ENCODE measurements at regions not wholly inside any gene's neighbourhood (a gene's known extent, or its start where the extent isn't known, plus 50 kb on each side); places are given as distances from the start of the nearest gene placed in this dataset.

DNA sequence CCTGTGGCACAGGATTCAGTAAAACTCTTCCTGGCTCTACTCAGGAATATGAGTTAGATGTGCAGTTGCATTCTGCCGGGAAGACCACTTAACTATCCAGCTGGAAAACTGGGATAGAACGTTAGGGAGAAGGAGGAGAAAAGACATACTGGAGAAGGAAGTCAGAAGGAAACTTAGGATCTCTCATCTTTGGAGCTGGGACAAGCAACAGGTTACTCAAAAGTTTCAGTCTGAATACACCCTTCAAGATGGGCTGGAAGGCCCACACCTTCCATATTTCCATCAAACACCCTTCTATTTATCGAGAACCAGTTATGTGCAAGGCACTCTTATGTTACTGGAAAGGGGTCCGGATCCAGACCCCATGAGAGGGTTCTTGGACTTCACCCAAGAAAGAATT is 440.4 kb upstream of the NRP1 start:
- no peak for DNase-seq (ENCODE audit: low read depth, low spot score)
- no peaks in the 10 kb centered on the region for H3K4me1 ChIP-seq (ENCODE audit: control insufficient read depth, extremely low read depth, insufficient read depth, low read length)
- FAIRE-seq, result no peak
- no peak overlapping the region for H3K4me2 ChIP-seq (ENCODE audit: control insufficient read depth, extremely low read depth, insufficient read depth, low read depth, low read length)
- TF ChIP-seq, protein P1, sequence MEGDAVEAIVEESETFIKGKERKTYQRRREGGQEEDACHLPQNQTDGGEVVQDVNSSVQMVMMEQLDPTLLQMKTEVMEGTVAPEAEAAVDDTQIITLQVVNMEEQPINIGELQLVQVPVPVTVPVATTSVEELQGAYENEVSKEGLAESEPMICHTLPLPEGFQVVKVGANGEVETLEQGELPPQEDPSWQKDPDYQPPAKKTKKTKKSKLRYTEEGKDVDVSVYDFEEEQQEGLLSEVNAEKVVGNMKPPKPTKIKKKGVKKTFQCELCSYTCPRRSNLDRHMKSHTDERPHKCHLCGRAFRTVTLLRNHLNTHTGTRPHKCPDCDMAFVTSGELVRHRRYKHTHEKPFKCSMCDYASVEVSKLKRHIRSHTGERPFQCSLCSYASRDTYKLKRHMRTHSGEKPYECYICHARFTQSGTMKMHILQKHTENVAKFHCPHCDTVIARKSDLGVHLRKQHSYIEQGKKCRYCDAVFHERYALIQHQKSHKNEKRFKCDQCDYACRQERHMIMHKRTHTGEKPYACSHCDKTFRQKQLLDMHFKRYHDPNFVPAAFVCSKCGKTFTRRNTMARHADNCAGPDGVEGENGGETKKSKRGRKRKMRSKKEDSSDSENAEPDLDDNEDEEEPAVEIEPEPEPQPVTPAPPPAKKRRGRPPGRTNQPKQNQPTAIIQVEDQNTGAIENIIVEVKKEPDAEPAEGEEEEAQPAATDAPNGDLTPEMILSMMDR (optimal IDR thresholded peaks at IDR 0.05 in 1 of 3, IDR thresholded peaks at IDR 0.05 in 1 of 3, conservative IDR thresholded peaks at IDR 0.05 in 1 of 3; ENCODE audit: extremely low read depth in 1 of 3, insufficient read depth in 2 of 3, low read length in 3 of 3), result no peak
- TF ChIP-seq EZH2 (IDR thresholded peaks at IDR 0.05; ENCODE audit: low read length), result no peak
- H3K4me3 ChIP-seq (ENCODE audit: control insufficient read depth in 2 of 3, extremely low read depth in 1 of 3, insufficient read depth in 2 of 3, low read depth in 1 of 3, low read length in 3 of 3), result no peak overlapping the region
- no peaks in the 10 kb centered on the region for H3K9me1 ChIP-seq (ENCODE audit: control insufficient read depth, extremely low read depth, insufficient read depth, low read length)
- no peak overlapping the region for H3K27ac ChIP-seq (ENCODE audit: control insufficient read depth, insufficient read depth, low read length)
- H2AFZ ChIP-seq (ENCODE audit: control insufficient read depth, low read length), result no peak overlapping the region
- H3K9ac ChIP-seq (ENCODE audit: control insufficient read depth, extremely low read depth, insufficient read depth, low read length), result no peak overlapping the region
- no peaks in the 10 kb centered on the region for H3K27me3 ChIP-seq (ENCODE audit: control insufficient read depth, extremely low read depth, insufficient read depth, low read length)
- dilution Hi-C loops (cut with MboI; ENCODE audit: extremely low pct_ligation_motif_present, low sequenced_read_pairs), result no loop called here
- no peaks in the 10 kb centered on the region for H4K20me1 ChIP-seq (ENCODE audit: control insufficient read depth, extremely low read depth, insufficient read depth, low read length)
- H3K79me2 ChIP-seq (ENCODE audit: control insufficient read depth, insufficient read depth, low read length), result no peaks in the 10 kb centered on the region
- H3K9me3 ChIP-seq (ENCODE audit: control insufficient read depth, low read depth, low read length), result no peaks in the 10 kb centered on the region
- H3K36me3 ChIP-seq (ENCODE audit: control insufficient read depth in 2 of 2, extremely low read depth in 1 of 2, insufficient read depth in 2 of 2, low read length in 2 of 2), result no peaks in the 10 kb centered on the region

DNA sequence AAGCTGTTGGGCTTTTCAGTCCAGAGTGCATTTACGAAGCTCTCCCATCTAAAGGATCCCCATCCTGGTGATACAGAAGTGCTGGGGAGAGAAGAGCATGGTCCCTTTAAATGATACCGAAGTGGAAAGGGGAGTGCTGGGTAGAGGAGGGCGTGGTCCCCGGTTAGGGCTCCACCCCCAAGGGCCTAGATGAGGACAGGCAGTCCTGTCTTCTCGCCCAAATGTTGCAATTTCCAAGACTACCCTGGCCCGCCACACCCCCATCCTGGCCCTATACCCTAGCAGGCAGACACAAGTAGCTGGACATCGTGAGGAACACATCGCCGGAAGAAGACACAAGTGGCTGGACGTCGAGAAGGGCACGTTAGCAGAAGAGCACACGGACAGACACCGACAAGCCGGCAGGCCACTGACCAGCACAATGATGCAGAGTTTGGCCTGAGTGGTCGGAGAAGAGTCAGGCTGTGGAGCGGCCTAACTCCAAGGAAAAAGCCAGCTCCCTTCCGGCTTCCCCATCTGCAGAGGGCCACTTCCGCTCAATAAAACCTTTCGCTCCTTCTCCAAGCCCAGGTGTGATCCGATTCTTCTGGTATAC is 439.5 kb upstream of the NRP1 start:
- no peak overlapping the region for H2AFZ ChIP-seq (ENCODE audit: control insufficient read depth, low read length)
- H3K27me3 ChIP-seq (ENCODE audit: control insufficient read depth, extremely low read depth, insufficient read depth, low read length), result no peaks in the 10 kb centered on the region
- TF ChIP-seq, protein P1 (optimal IDR thresholded peaks at IDR 0.05 in 1 of 3, IDR thresholded peaks at IDR 0.05 in 1 of 3, conservative IDR thresholded peaks at IDR 0.05 in 1 of 3; ENCODE audit: extremely low read depth in 1 of 3, insufficient read depth in 2 of 3, low read length in 3 of 3), result no peak
- no peak for TF ChIP-seq EZH2 (IDR thresholded peaks at IDR 0.05; ENCODE audit: low read length)
- H3K9ac ChIP-seq (ENCODE audit: control insufficient read depth, extremely low read depth, insufficient read depth, low read length), result no peak overlapping the region
- no peak overlapping the region for H3K27ac ChIP-seq (ENCODE audit: control insufficient read depth, insufficient read depth, low read length)
- no peaks in the 10 kb centered on the region for H3K36me3 ChIP-seq (ENCODE audit: control insufficient read depth in 2 of 2, extremely low read depth in 1 of 2, insufficient read depth in 2 of 2, low read length in 2 of 2)
- no peak overlapping the region for H3K4me3 ChIP-seq (ENCODE audit: control insufficient read depth in 2 of 3, extremely low read depth in 1 of 3, insufficient read depth in 2 of 3, low read depth in 1 of 3, low read length in 3 of 3)
- no peaks in the 10 kb centered on the region for H3K79me2 ChIP-seq (ENCODE audit: control insufficient read depth, insufficient read depth, low read length)
- FAIRE-seq, result no peak
- no peaks in the 10 kb centered on the region for H3K9me3 ChIP-seq (ENCODE audit: control insufficient read depth, low read depth, low read length)
- DNase-seq (ENCODE audit: low read depth, low spot score), result no peak
- no peaks in the 10 kb centered on the region for H4K20me1 ChIP-seq (ENCODE audit: control insufficient read depth, extremely low read depth, insufficient read depth, low read length)
- H3K4me2 ChIP-seq (ENCODE audit: control insufficient read depth, extremely low read depth, insufficient read depth, low read depth, low read length), result no peak overlapping the region
- dilution Hi-C loops (cut with MboI; ENCODE audit: extremely low pct_ligation_motif_present, low sequenced_read_pairs), result no loop called here
- no peaks in the 10 kb centered on the region for H3K9me1 ChIP-seq (ENCODE audit: control insufficient read depth, extremely low read depth, insufficient read depth, low read length)
- H3K4me1 ChIP-seq (ENCODE audit: control insufficient read depth, extremely low read depth, insufficient read depth, low read length), result no peaks in the 10 kb centered on the region

Measured in keratinocyte (primary cell).